Suprapubic skin (tissue), 3 donors: ENCODE measurements at regions not wholly inside any gene's neighbourhood (a gene's known extent, or its start where the extent isn't known, plus 50 kb on each side); places are given as distances from the start of the nearest gene placed in this dataset.

Experiments
- CTCF ChIP-seq, 2 donors: fragments of 200-600 bp in 1 of 2; fragments of 450-650 bp in 1 of 2; sonication (generic) in 1 of 2; IDR thresholded peaks; one replicate each; pipeline ENCODE4 v1.5.1; 2016 to 2019; ENCODE audit warnings: antibody characterized with exemption in 2 of 2, mild to moderate bottlenecking in 1 of 2, moderate library complexity in 1 of 2
- EP300 ChIP-seq: sonication (generic); formaldehyde crosslinking; IDR thresholded peaks from one replicate; pipeline ENCODE4 v1.6.1; 2017; ENCODE audit warnings: antibody characterized with exemption
- POLR2A ChIP-seq, 2 donors: fragments of 450-650 bp; IDR thresholded peaks; one replicate each; pipeline ENCODE4 v1.6.1; 2017; ENCODE audit warnings: antibody characterized with exemption in 2 of 2, mild to moderate bottlenecking in 2 of 2, moderate library complexity in 2 of 2

- no peak for TF ChIP-seq EP300
- TF ChIP-seq POLR2A (IDR thresholded peaks at IDR 0.05): no peak
- no peak for TF ChIP-seq CTCF (IDR thresholded peaks at IDR 0.05)
These were observed 514.5 kb downstream of the TBC1D22A start for GRCh38 chr22:47276991-47277390.
